ENCODE measurements at regions not wholly inside any gene's neighbourhood (a gene's known extent, or its start where the extent isn't known, plus 50 kb on each side); places are given as distances from the start of the nearest gene placed in this dataset.

DNA sequence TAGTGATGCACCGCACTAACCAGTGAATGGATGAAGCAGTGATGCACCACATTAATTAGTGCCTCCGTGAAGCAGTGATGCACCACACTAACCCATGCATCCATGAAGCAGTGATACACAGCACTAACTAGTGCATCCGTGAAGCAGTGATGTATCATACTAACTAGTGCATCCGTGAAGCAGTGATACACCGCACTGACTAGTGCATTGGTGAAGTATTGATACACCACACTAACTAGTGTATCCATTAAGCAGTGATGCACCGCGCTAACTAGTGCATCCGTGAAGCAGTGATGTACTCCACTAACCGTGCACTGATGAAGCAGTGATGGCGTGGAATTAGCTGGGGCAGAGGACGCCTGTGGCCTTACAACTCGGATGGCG lies 80.6 kb upstream of the NKD1 start:
- no peak overlapping the region for H2AFZ ChIP-seq (ENCODE audit: low read length)
- H3K9me2 ChIP-seq (replicated peaks; ENCODE audit: low read depth, low read length), result no peaks in the 10 kb centered on the region
- no peak for TF ChIP-seq EZH2phosphoT487 (IDR thresholded peaks at IDR 0.05; ENCODE audit: borderline replicate concordance)
- TF ChIP-seq, protein P1, sequence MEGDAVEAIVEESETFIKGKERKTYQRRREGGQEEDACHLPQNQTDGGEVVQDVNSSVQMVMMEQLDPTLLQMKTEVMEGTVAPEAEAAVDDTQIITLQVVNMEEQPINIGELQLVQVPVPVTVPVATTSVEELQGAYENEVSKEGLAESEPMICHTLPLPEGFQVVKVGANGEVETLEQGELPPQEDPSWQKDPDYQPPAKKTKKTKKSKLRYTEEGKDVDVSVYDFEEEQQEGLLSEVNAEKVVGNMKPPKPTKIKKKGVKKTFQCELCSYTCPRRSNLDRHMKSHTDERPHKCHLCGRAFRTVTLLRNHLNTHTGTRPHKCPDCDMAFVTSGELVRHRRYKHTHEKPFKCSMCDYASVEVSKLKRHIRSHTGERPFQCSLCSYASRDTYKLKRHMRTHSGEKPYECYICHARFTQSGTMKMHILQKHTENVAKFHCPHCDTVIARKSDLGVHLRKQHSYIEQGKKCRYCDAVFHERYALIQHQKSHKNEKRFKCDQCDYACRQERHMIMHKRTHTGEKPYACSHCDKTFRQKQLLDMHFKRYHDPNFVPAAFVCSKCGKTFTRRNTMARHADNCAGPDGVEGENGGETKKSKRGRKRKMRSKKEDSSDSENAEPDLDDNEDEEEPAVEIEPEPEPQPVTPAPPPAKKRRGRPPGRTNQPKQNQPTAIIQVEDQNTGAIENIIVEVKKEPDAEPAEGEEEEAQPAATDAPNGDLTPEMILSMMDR (conservative IDR thresholded peaks at IDR 0.05; ENCODE audit: low read length), result no peak
- no peaks in the 10 kb centered on the region for H3K4me1 ChIP-seq (ENCODE audit: insufficient read depth, low read length, poor library complexity, severe bottlenecking)
- no peaks in the 10 kb centered on the region for H3K27me3 ChIP-seq (ENCODE audit: insufficient read depth, low read length, poor library complexity, severe bottlenecking)
- no peaks in the 10 kb centered on the region for H3K9me3 ChIP-seq (ENCODE audit: insufficient read depth, low read depth, low read length)
- H4K20me1 ChIP-seq (ENCODE audit: insufficient read depth, low read length, poor library complexity, severe bottlenecking), result no peaks in the 10 kb centered on the region
- no peaks in the 10 kb centered on the region for H3K79me2 ChIP-seq (ENCODE audit: insufficient read depth, low read length)
- no peaks in the 10 kb centered on the region for H3F3A ChIP-seq (ENCODE audit: low read depth)
- H3K9ac ChIP-seq (ENCODE audit: low read depth, low read length, poor library complexity, severe bottlenecking), result no peak overlapping the region
- H3K4me2 ChIP-seq (ENCODE audit: low read depth, low read length, poor library complexity, severe bottlenecking), result no peak overlapping the region
- H3K36me3 ChIP-seq (ENCODE audit: insufficient read depth, low read length), result no peaks in the 10 kb centered on the region
- H3K4me3 ChIP-seq (ENCODE audit: low read length, poor library complexity, severe bottlenecking), result no peak overlapping the region

DNA sequence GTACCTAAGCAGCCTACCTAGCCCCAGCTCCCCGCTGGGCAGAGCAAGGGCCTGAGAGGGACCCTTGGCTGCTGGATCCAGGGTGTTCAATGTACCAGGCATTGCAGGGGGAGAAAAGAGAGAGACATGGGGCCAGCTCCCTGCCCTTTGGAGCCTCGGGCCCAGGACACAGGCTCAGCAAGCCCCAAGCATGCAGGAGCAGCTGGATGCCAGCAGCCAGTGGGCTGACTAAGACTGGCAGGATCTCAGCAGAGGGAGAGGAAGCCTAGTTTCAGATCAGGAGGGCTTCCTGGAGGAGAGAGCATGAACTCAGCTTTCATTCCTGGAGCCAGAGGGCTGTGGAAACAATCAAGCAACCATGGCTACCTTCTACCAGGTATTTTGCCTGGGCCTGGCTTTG lies 82.0 kb upstream of the NKD1 start:
- Histone ChIP-seq H3K9me3 (ENCODE audit: insufficient read depth, low read depth, low read length) (no peaks in the 10 kb centered on the region), H4K20me1 (ENCODE audit: insufficient read depth, low read length, poor library complexity, severe bottlenecking) (no peaks in the 10 kb centered on the region), H3K9me2 (replicated peaks; ENCODE audit: low read depth, low read length) (no peaks in the 10 kb centered on the region), H3K36me3 (ENCODE audit: insufficient read depth, low read length) (no peaks in the 10 kb centered on the region), H3K4me1 (ENCODE audit: insufficient read depth, low read length, poor library complexity, severe bottlenecking) (no peaks in the 10 kb centered on the region), H3K4me2 (ENCODE audit: low read depth, low read length, poor library complexity, severe bottlenecking) (no peak overlapping the region), H3K27me3 (ENCODE audit: insufficient read depth, low read length, poor library complexity, severe bottlenecking) (no peaks in the 10 kb centered on the region), H3F3A (ENCODE audit: low read depth) (no peaks in the 10 kb centered on the region), H3K4me3 (ENCODE audit: low read length, poor library complexity, severe bottlenecking) (no peak overlapping the region), H3K79me2 (ENCODE audit: insufficient read depth, low read length) (no peaks in the 10 kb centered on the region), H2AFZ (ENCODE audit: low read length) (no peak overlapping the region), H3K9ac (ENCODE audit: low read depth, low read length, poor library complexity, severe bottlenecking) (no peak overlapping the region)
- no peak for TF ChIP-seq EZH2phosphoT487 (IDR thresholded peaks at IDR 0.05; ENCODE audit: borderline replicate concordance)
- TF ChIP-seq, protein P1 (conservative IDR thresholded peaks at IDR 0.05; ENCODE audit: low read length), result no peak

DNA sequence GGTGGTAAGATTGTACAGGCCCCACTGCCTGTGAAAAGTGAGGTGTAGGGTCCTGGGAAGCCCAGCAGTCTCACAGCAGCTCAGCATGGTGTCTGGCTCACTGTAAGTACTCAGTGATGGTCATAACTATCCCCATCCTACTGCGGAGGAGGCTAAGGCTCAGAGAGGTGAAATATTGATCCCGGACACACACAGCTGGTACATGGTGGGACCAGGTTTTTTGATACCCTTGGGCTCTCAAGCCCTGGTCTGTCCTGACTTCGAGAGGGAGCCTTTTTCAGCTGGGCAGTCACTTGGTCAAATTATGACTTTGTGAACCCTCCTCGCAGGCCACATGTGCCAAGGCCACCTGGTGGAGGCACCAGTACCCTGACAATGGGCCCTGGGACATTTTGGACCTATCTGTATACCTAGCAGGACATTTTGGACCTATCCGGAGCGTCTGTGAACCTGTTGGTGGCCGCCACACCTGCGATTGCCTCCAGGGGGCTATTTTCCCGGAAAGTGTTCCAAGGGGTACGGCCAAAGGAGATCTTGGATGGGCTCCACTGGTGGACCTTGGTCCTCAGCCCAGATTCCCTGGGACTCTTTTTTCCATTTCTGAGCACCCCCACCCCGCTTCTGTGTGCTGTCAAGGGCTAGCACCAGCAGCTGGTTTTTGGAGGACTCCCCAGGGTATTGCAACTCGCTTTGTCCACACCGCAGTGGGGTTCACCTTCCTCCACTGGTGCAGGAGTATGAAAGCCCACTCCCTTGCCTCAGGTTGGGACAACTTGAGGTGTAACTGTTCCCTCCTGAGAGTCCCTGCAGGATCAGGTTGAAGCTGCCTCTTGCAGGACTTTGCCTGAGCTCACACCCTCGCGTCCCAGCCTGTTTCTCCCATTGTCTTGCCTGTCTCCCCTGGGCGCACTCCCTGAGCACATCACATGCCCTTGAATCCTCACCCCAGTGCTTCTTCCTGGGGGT lies 83.6 kb upstream of the NKD1 start:
- Histone ChIP-seq H3K9me2 (replicated peaks; ENCODE audit: low read depth, low read length) (no peaks in the 10 kb centered on the region), H2AFZ (ENCODE audit: low read length) (no peak overlapping the region), H3F3A (ENCODE audit: low read depth) (no peaks in the 10 kb centered on the region), H3K9me3 (ENCODE audit: insufficient read depth, low read depth, low read length) (no peaks in the 10 kb centered on the region), H3K4me1 (ENCODE audit: insufficient read depth, low read length, poor library complexity, severe bottlenecking) (no peaks in the 10 kb centered on the region), H3K27me3 (ENCODE audit: insufficient read depth, low read length, poor library complexity, severe bottlenecking) (no peaks in the 10 kb centered on the region), H3K9ac (ENCODE audit: low read depth, low read length, poor library complexity, severe bottlenecking) (no peak overlapping the region), H4K20me1 (ENCODE audit: insufficient read depth, low read length, poor library complexity, severe bottlenecking) (no peaks in the 10 kb centered on the region), H3K79me2 (ENCODE audit: insufficient read depth, low read length) (no peaks in the 10 kb centered on the region), H3K4me3 (ENCODE audit: low read length, poor library complexity, severe bottlenecking) (no peak overlapping the region), H3K36me3 (ENCODE audit: insufficient read depth, low read length) (no peaks in the 10 kb centered on the region), H3K4me2 (ENCODE audit: low read depth, low read length, poor library complexity, severe bottlenecking) (no peak overlapping the region)
- TF ChIP-seq EZH2phosphoT487 (IDR thresholded peaks at IDR 0.05; ENCODE audit: borderline replicate concordance), result no peak
- TF ChIP-seq, protein P1 (conservative IDR thresholded peaks at IDR 0.05; ENCODE audit: low read length), result no peak
